Uterus (tissue), 2 donors: ENCODE measurements at regions not wholly inside any gene's neighbourhood (a gene's known extent, or its start where the extent isn't known, plus 50 kb on each side); places are given as distances from the start of the nearest gene placed in this dataset.

Experiments used
- POLR2A ChIP-seq, 2 donors: fragments of 450-650 bp; IDR thresholded peaks; one replicate each; pipeline ENCODE4 v1.6.1; 2016; ENCODE audit warnings: antibody characterized with exemption in 2 of 2, mild to moderate bottlenecking in 1 of 2, moderate library complexity in 1 of 2
- TF ChIP-seq, protein P1 (sequence below), 4 experiments: fragments of 200-600 bp in 2 of 4; fragments of 450-650 bp in 2 of 4; sonication (generic) in 2 of 4; IDR thresholded peaks; one replicate each; pipeline ENCODE4 v1.5.1; 2016 to 2019; ENCODE audit warnings: antibody characterized with exemption in 4 of 4, mild to moderate bottlenecking in 2 of 4, moderate library complexity in 1 of 4

DNA sequence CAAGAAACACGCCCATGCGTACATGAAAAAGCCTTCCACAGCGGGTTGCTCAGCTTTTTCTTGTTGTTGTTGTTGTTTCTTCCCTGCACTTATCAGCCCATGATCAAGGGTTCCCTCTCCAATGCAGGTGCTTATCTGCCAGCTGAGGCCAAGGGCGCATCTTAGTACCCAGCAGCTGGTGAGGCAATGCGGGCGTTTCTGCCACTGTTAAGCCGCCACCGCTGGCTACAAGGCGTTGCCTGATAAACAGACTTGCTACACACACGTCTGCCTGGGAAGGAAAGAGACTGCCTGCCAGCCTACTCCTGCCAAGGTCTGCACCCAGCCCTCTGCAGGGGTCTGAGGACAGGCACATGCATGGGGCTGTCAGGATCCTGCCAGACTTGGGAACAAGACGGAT, 345.9 kb downstream of the BCL11B start:
- TF ChIP-seq, protein P1, sequence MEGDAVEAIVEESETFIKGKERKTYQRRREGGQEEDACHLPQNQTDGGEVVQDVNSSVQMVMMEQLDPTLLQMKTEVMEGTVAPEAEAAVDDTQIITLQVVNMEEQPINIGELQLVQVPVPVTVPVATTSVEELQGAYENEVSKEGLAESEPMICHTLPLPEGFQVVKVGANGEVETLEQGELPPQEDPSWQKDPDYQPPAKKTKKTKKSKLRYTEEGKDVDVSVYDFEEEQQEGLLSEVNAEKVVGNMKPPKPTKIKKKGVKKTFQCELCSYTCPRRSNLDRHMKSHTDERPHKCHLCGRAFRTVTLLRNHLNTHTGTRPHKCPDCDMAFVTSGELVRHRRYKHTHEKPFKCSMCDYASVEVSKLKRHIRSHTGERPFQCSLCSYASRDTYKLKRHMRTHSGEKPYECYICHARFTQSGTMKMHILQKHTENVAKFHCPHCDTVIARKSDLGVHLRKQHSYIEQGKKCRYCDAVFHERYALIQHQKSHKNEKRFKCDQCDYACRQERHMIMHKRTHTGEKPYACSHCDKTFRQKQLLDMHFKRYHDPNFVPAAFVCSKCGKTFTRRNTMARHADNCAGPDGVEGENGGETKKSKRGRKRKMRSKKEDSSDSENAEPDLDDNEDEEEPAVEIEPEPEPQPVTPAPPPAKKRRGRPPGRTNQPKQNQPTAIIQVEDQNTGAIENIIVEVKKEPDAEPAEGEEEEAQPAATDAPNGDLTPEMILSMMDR (IDR thresholded peaks at IDR 0.05): no peak
- no peak for TF ChIP-seq POLR2A (IDR thresholded peaks at IDR 0.05)
